GM21390 (cell line): ENCODE measurements at regions not wholly inside any gene's neighbourhood (a gene's known extent, or its start where the extent isn't known, plus 50 kb on each side); places are given as distances from the start of the nearest gene placed in this dataset.
"Not testable (repeated sequence)": the region's sequence is repeated elsewhere in the genome, so short reads cannot be mapped to it uniquely, and the experiment has no call there.

Experiments used
- ATAC-seq: cut with Tn5 transposase; IDR thresholded peaks from one replicate; pipeline ENCODE4 v1.9.1; 2021; ENCODE audit not compliant: unreplicated experiment

DNA sequence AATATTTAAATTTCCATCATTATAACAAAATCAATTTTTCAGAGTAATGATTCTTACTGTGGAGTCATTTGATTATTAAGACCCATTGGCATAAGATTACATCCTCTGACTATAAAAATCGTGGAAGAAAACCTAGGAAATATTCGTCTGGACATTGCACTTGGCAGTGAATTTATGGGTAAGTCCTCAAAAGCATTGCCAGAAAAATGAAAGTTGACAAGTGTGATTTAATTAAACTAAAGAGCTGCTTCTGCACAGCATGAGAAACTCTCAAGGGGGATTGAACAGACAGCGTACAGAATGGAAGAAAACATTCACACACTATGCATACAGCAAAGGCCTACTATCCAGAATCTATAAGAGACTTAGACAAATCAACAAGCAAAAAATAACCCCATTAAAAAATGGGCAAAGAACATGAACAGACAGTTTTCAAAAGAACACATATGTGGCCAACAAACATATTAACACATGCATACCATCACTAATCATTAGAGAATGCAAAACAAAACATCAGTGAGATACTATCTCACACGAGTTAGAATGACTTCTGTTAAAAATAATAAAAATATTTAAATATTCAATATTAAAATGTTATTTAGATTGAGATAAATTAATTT, 111.4 kb downstream of the CCDC74A start:
- ATAC-seq: not testable (repeated sequence)

DNA sequence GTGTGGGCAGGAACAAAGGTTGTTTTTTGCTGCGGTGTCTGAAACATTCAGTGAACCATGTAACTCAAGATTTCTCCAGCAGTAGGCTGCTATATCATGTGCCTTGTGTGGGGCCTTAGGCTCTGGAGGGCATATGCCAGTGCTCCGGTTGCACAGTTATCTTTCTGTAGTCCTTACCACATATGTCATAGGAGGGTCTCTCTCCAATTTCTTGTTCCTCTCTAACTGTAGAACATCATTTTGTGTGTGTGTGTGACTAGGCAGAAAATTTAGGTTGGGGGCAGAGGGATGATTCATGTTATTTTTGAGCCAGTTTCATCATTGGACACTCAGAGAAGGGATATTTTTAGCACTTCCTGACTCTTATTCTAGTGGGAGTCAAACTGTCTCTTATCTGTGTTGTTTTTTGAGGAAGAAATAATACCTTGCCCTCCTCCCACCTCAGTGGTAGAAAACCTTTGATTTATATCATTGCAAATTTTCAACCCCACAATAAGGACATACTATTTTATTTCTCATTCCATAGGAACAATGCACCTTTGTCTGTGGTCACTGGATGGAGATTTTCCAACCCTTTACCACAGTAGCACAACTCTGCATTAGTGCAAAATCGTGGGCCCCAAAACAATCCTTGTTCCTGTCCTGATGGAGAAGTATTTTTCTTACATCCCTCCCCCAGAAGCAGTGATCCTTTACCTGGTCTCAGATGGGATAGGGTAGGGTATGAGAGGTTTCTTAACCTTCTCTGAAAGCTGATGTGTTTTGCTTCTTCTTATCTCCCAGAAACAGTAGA, 113.9 kb downstream of the CCDC74A start:
- no peak for ATAC-seq

DNA sequence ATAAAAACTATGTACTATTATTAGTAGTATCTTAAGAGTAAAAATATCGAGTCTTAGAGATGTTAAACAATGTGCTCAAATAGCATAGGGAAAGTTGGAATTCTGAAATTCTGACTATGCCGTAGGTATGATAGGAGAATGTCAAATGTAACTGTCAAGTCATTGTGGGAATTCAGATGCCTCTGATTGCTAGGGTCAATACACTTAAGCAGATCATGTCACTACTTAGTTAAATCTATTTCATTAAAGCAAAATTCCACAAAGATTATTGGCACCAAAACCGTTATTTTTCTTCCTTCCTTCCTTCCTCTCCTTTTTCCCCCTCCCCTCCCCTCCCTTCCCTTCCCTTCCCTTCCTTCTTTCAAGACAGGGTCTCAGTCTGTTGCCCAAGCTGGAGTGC, 115.5 kb downstream of the CCDC74A start:
- not testable (repeated sequence) for ATAC-seq

DNA sequence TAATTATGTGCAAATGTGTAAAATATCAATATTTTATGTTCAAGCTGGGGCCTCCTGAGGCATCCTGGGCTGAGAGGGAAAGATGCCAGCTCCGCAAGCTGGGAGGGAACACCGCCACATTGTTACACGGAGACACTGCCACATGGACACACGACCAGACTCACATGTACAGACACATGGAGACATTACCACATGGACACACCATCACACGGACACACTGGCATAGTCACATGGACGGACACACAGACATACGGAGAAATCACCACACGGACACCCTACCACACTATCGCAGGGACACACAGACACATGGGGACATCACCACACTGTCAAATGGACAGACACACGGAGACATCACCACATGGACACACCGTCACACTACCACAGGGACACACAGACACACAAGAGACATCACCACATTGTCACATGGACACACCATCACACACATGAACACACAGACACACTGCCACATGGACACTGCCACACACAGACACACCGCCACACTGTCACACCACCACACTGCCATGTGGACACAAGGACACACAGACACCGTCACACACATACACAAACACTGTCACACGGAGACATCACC, 117.6 kb downstream of the CCDC74A start:
- no peak for ATAC-seq

DNA sequence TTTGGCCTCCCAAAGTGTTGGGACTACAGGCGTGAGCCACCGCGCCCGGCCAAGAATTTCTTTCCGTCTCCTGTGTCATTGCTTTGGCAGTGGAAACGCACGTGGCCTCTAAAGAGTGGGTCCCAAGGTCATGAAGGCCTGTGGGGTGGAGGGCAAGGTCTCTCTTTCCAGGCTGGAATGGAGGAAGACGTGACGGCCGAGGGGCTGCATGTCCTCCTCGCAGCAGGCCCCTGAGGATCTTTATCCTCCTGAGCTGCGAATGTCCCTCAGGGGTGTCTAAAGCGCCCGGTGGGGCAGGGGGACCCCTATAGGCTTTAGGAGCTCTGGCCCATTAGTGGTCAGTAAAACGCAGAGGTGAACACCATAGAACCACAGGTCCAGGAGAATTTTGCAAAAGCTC, 118.5 kb downstream of the CCDC74A start:
- ATAC-seq: not testable (repeated sequence)

DNA sequence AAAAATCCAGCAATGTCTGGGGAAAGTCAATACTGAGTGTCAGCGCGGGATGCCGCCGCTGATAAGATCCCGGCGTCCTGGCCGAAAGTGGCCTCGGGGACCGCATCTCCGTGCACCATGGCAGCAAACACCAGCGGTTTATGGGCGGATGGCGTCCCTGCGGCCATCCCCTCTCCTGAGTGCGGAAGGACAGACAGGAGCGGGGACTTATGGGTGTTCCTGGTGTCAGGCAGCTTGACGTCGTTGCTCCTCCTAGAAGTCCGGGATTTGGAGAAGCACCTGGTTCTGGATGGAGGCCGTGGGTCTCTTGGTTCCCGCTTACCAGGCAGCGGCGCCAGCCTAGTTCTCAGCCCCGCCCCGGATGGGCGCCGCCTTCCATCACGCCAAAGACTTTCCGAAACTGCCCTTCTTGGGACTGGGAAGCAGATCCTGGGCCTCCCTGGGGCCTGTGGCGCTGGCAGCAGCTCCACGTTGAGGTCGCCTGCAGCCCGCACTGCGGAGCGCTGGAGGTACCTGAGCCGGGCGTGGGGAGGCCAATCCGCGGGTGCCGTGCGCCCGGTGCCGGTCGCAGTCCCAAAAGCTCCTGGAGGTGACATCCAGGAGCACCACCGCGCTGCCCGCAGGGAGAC, 119.1 kb downstream of the CCDC74A start:
- ATAC-seq: no peak

DNA sequence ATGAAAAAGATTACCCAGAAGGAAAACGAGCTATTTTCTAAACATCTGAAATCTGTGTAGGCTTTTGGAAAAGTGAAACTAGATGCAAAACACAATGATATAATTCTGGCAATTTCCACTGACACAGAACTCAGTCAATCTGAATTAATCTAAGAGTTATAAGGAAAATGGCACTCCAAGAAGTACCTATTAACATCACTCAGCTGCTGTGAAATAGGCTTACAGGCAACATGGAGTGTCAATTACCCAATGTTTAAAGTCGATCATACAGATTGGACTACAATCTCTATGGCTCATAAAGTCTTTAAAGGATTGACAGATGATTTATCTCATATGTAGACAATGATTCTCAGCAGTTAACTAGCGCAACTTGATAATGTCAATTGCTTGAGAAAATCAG, 120.9 kb downstream of the CCDC74A start:
- not testable (repeated sequence) for ATAC-seq

DNA sequence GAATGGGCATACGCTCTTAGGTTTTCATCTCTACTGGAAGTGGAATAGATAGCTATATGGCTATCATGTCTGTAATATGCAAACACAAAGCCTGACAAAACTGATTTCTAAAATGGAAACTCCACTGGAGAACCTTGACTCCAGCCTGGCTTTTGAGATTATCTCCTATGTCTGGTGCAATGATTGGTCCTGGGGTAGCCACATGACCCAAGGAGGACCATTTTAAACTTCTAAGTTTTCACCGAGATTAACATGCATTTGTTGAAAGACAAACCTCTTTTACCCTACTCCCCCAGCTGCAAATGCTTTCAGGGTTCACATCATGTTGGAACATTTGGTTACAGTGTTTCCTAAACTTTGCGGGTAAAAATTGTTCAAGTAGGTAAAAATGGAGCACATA, 124.6 kb downstream of the CCDC74A start:
- not testable (repeated sequence) for ATAC-seq

DNA sequence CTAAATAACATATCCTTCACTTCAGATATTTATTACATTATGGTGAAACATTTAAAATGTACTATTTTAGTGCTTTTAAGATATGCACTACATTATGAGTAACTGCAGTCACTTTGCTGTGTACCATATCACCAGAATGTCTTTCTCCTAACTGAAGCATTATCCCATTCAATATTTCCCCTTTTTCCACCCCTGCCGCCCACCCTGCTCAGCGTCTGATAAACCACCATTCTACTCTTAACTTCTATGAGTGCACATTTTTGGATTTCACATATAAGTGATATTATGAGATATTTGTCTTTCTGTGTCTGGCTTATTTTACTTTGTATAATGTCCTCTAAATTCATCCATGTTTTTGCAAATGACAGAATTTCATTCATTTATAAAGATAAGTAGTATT, 126.4 kb downstream of the CCDC74A start:
- not testable (repeated sequence) for ATAC-seq

DNA sequence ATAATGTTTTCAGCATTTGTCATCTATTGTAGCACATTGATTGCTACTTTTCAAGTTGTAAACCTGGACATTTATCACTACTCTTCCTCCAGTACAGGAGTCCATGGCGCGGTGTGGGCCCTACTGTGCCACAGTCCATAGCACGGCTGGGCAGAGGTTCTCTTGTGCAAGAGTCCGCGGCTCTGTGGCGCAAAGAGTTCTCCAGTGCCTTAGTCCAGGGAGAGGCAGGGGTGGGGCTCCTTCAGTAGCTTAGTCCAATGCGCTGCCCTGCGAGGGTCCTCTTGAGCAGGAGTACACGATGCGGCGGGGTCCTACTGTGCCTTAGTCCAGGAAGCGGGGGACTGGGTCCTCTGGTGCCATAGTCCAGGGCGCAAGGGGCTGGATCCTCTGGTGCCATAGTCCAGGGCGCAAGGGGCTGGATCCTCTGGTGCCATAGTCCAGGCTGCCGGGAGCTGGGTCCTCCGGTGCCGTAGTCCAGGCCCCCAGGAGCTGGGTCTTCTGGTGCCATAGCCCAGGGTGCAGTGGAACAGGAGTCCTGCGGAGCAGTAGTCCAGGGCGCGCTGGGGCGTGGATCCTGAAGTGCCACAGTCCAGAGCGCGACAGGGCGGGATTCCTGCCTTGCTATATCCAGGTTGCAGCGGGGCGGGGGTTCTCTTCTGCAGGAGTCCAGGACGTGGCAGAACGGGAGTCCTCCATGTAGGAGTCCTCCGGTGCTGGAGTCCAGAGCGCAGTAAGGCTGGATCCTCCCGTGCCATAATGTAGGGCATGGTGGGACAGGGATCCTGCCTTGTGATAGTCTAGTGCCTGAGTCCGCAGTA, 129.3 kb downstream of the CCDC74A start:
- ATAC-seq: no peak

DNA sequence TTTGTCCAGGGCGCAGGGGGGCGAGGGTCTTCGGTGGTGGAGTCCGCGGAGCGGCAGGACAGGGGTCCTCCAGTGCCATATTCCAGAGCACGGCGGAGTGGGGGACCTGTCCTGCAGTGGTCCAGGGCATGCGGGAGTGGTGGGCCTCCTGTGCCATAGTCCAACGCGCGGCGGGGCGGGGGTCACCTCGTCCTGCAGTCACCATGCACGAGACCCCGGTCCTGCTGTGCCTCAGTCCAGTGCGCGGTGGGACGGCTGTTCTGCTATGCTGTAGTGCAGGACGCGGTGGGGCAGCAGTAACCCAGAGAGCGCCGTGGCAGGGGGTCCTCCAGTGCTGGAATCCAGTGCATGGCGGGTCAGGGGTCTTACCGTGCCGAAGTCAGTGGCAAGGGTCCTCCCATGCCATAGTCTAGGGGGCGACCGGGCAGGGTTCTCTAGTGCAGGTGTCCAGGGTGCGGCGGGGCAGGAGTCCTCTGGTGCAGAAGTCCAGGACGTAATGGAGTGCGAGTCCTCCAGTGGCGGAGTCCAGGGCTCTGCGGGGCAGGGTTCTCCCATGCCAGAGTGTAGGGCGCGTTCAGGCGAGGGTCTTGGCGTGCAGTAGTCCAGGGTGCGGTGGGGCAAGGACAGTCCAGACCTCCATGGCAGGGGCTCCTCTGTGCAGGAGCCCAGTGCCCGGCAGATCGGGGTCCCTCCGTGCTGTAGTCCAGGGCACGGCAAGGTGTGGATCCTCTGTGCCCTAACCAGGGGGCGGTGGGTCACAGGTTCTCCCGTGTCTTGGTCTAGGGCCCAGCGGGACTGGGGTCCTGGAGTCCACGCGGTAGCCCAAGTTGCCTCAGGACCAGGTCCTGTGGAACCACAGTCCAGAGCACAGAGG, 130.4 kb downstream of the CCDC74A start:
- ATAC-seq: no peak

DNA sequence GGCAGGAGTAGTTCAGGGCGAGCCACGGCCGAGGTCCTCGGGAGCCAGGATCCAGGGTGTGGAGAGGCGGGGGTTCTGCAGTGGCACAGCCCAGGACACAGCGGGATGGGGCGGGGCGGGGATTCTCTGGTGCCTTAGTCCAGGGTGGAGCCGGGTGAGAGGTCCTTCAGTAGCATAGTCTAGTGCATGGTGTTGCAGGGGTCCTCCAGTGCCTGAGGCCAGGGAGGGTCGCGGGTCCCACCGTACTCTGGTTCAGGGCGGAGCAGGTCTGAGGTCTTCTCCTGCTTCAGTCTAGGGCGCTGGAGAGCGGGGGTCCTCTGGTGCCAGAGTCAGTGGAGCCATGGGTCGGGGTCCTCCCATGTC, 131.1 kb downstream of the CCDC74A start:
- ATAC-seq: no peak

DNA sequence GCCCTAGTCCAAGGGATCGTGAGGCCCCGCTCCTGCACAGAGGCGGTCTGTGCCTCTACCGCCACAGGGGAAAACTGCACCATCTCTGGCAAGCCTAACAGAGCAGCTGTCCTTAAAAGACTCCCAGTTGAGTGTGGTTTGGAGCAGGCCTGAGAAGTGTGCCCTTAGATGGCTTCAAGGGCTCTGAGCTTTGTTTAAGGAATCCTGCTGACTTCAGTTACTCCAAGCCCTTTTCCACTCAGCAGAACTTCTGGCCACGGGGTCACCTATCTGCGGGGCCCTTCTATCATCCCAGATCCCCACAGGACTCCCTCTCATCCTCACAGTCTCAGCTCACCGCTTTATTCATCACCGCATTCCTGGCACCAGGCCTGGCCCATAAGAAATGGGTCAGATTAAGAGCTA, 131.5 kb downstream of the CCDC74A start:
- no peak for ATAC-seq

DNA sequence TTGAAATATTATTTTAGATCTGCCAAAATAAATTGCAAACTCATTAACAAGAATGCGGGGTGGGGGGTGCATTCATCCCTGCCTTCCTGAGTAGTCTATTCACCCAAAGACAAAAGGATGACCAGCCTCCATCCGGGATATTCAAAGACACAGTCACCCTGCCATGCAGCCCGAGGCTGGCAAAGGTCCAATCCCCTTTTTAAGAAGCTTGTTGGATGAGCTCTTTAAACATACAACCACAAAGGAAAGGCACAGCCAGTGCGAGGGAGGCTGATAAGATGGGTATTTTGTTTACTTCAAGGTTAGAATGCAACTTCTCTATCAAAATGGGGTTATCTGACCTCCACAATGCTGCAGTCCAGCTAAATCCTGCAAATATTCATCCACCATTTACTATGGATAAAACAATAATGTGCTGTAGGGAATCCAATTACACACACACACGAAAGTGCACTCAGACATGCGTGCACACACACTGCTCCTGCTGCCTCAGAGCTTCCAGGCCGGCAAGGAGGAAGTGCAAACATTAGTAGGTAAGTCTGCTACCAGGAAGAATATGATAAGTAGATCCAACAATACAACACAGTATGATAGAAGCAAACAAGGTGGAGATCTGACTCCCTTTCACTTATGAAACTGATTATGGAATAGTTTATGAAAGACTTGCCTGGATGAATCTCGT, 133.6 kb downstream of the CCDC74A start:
- not testable (repeated sequence) for ATAC-seq

DNA sequence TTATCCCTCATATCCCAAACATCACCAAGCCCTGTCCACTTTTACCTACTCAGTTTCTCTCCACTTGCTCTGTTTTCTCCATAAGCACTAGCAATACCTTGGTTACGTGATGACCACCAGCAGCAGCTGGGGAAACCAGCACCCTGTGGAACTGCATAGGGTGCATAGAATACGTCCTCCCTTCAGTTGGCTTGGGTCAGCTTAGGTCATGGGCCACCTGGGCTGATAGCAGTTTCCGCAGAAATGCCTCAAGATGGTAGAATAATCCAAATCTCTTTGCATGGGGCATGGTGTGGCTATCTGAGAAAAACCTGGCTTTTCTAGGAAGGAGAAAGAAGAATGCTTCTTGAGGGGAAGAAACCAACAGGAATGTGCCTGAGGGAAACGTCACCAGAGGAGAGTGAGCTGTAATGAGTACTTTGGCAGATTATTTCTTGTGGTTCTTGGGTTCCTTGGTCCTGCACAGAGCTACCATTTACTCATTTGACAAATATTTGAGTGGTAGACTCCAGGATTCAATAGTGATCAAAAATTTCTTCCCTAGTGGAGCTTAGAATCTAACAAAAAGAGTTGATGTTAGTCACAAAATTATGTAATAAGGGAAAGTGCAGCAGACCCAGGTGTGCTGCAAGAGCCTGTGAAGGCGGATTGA, 134.3 kb downstream of the CCDC74A start:
- ATAC-seq: not testable (repeated sequence)

DNA sequence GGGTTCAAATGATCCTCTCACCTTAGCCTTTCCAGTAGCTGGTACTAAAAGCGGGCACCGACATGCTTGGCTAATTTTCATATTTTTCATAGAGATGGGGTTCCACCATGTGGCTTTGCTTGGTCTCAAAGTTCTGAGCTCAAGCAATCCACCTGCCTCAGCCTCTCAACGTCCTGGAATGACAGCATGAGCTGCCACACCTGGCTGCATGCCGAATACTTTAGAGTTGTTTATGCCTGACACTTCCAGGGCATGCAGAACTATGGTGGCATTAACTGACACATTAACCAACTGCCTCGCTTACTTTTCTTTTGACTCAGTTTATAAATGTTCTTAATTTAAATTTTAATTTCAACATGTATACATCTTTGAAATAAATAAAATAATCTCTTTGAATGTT, 135.8 kb downstream of the CCDC74A start:
- not testable (repeated sequence) for ATAC-seq

DNA sequence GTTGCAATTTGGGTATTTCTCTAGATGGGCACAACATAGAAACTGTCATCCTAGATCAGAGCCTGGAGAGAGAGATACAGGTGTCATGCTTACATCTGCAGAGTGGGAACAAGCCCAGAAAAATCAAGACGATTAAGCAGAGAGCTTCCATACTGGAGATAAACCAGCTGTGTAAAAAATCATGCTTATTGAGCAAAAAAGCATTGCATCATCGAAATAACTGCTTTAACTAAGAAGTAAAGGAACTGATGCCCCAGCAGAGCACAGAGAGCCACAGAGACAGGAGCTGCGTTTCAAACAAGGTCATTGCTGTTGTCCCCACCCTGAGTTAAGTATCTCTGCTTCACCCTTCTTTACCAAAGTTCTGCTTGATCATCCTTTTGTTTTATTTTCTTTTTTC, 138.0 kb downstream of the CCDC74A start:
- ATAC-seq: not testable (repeated sequence)

DNA sequence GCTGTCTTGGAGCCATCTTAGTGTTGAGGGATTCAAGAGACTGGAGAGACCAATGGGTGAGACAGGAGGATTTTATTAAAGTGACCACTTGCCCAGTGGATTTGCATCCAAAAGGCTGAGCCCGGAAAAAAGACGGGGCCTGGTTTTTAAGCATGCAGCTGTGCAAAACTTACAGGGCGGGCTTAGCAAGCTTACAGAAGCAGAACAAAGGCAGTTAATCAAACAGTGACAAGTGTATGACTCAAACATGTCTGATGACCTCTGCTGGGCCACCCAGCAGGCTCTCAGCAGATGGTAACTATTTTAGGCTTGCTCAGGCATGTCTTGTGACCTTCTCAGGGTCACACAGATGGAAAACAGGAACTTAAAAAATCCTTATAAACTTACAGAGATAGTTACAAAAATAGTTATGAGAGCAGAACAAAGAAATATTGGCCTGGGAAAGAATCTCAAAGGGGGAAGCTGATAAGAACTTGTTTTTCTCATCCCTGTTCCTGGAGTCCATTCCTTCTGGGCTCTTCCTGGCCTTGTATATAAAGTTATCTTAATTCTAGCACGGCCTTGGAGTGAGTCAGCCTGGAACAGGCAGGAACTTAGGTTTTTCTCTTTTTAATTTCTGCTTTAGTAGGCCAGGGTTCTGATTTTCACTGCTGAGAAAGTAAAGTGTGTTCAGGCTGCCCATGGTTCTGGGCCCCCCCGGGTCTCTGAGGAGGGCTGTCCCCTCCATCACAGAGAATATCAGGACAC, 141.3 kb downstream of the CCDC74A start:
- ATAC-seq: not testable (repeated sequence)
